IMR-90 (cell line): ENCODE measurements at regions not wholly inside any gene's neighbourhood (a gene's known extent, or its start where the extent isn't known, plus 50 kb on each side); places are given as distances from the start of the nearest gene placed in this dataset.

ENCODE experiments used
- ATAC-seq: fragments of 200-7000 bp; cut with Tn5 transposase; 2 replicates; pipeline ENCODE4 v1.9.1; 2020; ENCODE audit warnings: low read depth, mild to moderate bottlenecking, moderate library complexity
- BruUV-seq: library from RNA; stranded (reverse); fragments of 400-500 nt; replicated peaks from 2 replicates; lab custom pipeline; 2021; lab: Mats Ljungman, UMichigan
- CTCF ChIA-PET: fragments of 300-600 bp; formaldehyde crosslinking; extraction: SDS; loops from one replicate; lab custom pipeline; 2021; ENCODE audit warnings: antibody characterized with exemption; lab: Yijun Ruan, JAX
- POLR2A ChIA-PET: fragments of 300-600 bp; sonication (Branson Sonifier 250); formaldehyde crosslinking; loops from one replicate; lab custom pipeline; 2022; ENCODE audit warnings: antibody characterized with exemption; ENCODE audit not compliant: unreplicated experiment; lab: Charles Lee
- DNase-seq: peaks from one replicate; pipeline ENCODE4 v3.0.0; 2013
- H2AFZ ChIP-seq: replicated peaks from 2 replicates; pipeline ENCODE3; 2013; ENCODE audit warnings: low read length, mild to moderate bottlenecking; ENCODE audit not compliant: poor library complexity
- H2AK5ac ChIP-seq: 2 replicates; pipeline ENCODE4 v1.6.1; 2013; ENCODE audit warnings: low read depth, low read length, inconsistent platforms
- H2AK9ac ChIP-seq: replicated peaks from 2 replicates; pipeline ENCODE3; 2013; ENCODE audit warnings: mild to moderate bottlenecking, low read depth, low read length, moderate library complexity; ENCODE audit not compliant: poor library complexity
- H2BK120ac ChIP-seq: 2 replicates; pipeline ENCODE4 v1.6.1; 2013; ENCODE audit warnings: low read depth, low read length, inconsistent platforms
- H2BK15ac ChIP-seq: 3 replicates; pipeline ENCODE4 v1.6.1; 2013; ENCODE audit warnings: low read depth, low read length, inconsistent platforms
- H2BK20ac ChIP-seq: 2 replicates; pipeline ENCODE4 v1.6.1; 2013; ENCODE audit warnings: low read depth, mild to moderate bottlenecking, inconsistent platforms, low read length, moderate library complexity
- H2BK5ac ChIP-seq: 2 replicates; pipeline ENCODE4 v1.6.1; 2013; ENCODE audit warnings: mild to moderate bottlenecking, low read depth, low read length, inconsistent platforms; ENCODE audit not compliant: poor library complexity, severe bottlenecking
- H3K14ac ChIP-seq: replicated peaks from 2 replicates; pipeline ENCODE4 v1.6.1; 2013; ENCODE audit warnings: low read depth, low read length, inconsistent platforms
- H3K18ac ChIP-seq: 2 replicates; pipeline ENCODE4 v1.6.1; 2013; ENCODE audit warnings: low read depth, low read length, control low read depth
- H3K23ac ChIP-seq: 2 replicates; pipeline ENCODE4 v1.6.1; 2013; ENCODE audit warnings: low read depth, low read length, inconsistent platforms
- H3K27ac ChIP-seq: 2 replicates; pipeline ENCODE4 v1.5.1; 2013; ENCODE audit warnings: mild to moderate bottlenecking, control low read depth, low read length; ENCODE audit not compliant: insufficient read depth
- H3K27me3 ChIP-seq: 2 replicates; pipeline ENCODE4 v1.6.1; 2013; ENCODE audit warnings: low read length; ENCODE audit not compliant: control insufficient read depth, insufficient read depth
- H3K36me3 ChIP-seq: 2 replicates; pipeline ENCODE4 v1.6.1; 2013; ENCODE audit warnings: low read length, mixed read lengths; ENCODE audit not compliant: control insufficient read depth, insufficient read depth
- H3K4ac ChIP-seq: 2 replicates; pipeline ENCODE4 v1.6.1; 2013; ENCODE audit warnings: low read depth, low read length, inconsistent platforms
- H3K4me1 ChIP-seq: 2 replicates; pipeline ENCODE4 v1.6.1; 2013; ENCODE audit warnings: low read length, mixed read lengths; ENCODE audit not compliant: control insufficient read depth, insufficient read depth
- H3K4me2 ChIP-seq: 2 replicates; pipeline ENCODE4 v1.6.1; 2013; ENCODE audit warnings: low read depth, mild to moderate bottlenecking, control low read depth, low read length, moderate library complexity
- H3K4me3 ChIP-seq: 2 replicates; pipeline ENCODE4 v1.5.1; 2013; ENCODE audit warnings: low read depth, mild to moderate bottlenecking, control low read depth, low read length, moderate library complexity; ENCODE audit not compliant: insufficient read depth
- H3K56ac ChIP-seq: 2 replicates; pipeline ENCODE4 v1.6.1; 2013; ENCODE audit warnings: low read length, inconsistent platforms; ENCODE audit not compliant: insufficient read depth; ENCODE audit errors: extremely low read depth
- H3K79me1 ChIP-seq, 2 experiments: 2 replicates each; pipeline ENCODE4 v1.6.1; 2013; ENCODE audit warnings: low read length in 2 of 2, inconsistent platforms in 1 of 2, low read depth in 1 of 2
- H3K9ac ChIP-seq: 2 replicates; pipeline ENCODE4 v1.6.1; 2013; ENCODE audit warnings: low read depth, low read length, control low read depth
- H3K9me1 ChIP-seq: 2 replicates; pipeline ENCODE4 v1.6.1; 2013; ENCODE audit warnings: low read length, inconsistent platforms; ENCODE audit not compliant: insufficient read depth
- H3K9me3 ChIP-seq: 2 replicates; pipeline ENCODE4 v1.6.1; 2013; ENCODE audit warnings: low read length; ENCODE audit not compliant: control insufficient read depth, insufficient read depth
- H4K20me1 ChIP-seq: 2 replicates; pipeline ENCODE4 v1.6.1; 2013; ENCODE audit warnings: low read length, inconsistent platforms; ENCODE audit not compliant: insufficient read depth
- H4K5ac ChIP-seq: 2 replicates; pipeline ENCODE4 v1.6.1; 2013; ENCODE audit warnings: mild to moderate bottlenecking, low read depth, low read length, control low read depth
- H4K8ac ChIP-seq, 2 experiments: 2 replicates each; pipeline ENCODE4 v1.6.1; 2013; ENCODE audit warnings: low read depth in 2 of 2, low read length in 2 of 2, control low read depth in 1 of 2, inconsistent platforms in 1 of 2
- H4K91ac ChIP-seq: 2 replicates; pipeline ENCODE4 v1.6.1; 2013; ENCODE audit warnings: low read depth, low read length, inconsistent platforms; ENCODE audit not compliant: insufficient read depth
- RCOR1 ChIP-seq: IDR thresholded peaks from 2 replicates; pipeline ENCODE4 v1.6.1; 2012; ENCODE audit warnings: mild to moderate bottlenecking, low read length, improper control_type of control experiment; ENCODE audit not compliant: insufficient replicate concordance
- RFX5 ChIP-seq: IDR thresholded peaks from 2 replicates; pipeline ENCODE4 v1.8.0; 2012; ENCODE audit warnings: low read depth, mild to moderate bottlenecking, low read length, moderate library complexity
- SMC3 ChIP-seq: fragments of 150-350 bp; IDR thresholded peaks from 2 replicates; pipeline ENCODE4 v1.6.1; 2016; ENCODE audit warnings: low read depth, mild to moderate bottlenecking, antibody characterized with exemption, low read length, moderate library complexity
- USF2 ChIP-seq: fragments of 150-350 bp; IDR thresholded peaks from 2 replicates; pipeline ENCODE4 v1.6.1; 2017; ENCODE audit warnings: mild to moderate bottlenecking, antibody characterized with exemption, low read length, low read depth
- WGBS, 2 experiments: methylation state at CpG; one replicate each; pipeline versions ENCODE4 v1.1.5 to v1.1.7; 2013; ENCODE audit warnings: missing lambda C conversion rate in 2 of 2; ENCODE audit not compliant: insufficient read length in 1 of 2; ENCODE audit errors: extremely low coverage in 2 of 2; 5-methylcytosine and 5-hydroxymethylcytosine counted together
- dilution Hi-C: fragments of 300-500 bp; cut with HindIII; formaldehyde crosslinking; loops from one replicate; pipeline ENCODE4 v1.14.3; 2018; ENCODE audit warnings: low sequenced_read_pairs; ENCODE audit not compliant: unreplicated experiment
- in situ Hi-C: fragments of 300-500 bp; cut with MboI; formaldehyde crosslinking; loops from 3 replicates; pipeline ENCODE4 v1.14.3; 2019; ENCODE audit warnings: low sequenced_read_pairs, inconsistent platforms, mixed read lengths
- intact Hi-C: fragments of 100-400 bp; cut with micrococcal nuclease; formaldehyde crosslinking; loops from 2 replicates; pipeline ENCODE4 v1.10.0; 2022

DNA sequence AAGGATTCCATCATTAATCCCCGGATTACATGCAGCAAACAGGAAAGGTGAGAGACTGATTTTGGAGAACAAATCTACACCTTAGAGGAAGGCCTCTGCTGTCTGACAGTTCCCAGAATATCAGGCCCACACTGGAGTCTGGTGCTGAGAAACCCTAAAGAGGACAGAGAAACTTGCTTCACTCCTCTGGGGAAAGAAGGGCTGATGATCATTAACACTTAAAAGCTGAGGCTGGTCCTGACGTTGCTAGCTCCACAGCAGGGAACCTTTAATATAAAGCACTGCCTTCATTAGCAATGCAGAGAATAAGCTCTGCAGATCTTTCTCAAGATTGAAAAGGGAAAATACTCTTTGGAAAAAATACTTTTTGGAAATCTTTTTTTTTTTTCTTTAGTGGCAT lies 1472.4 kb upstream of the GOT2 start:
- no peak for TF ChIP-seq USF2
- no peak for TF ChIP-seq SMC3
- TF ChIP-seq RFX5 = no peak
- TF ChIP-seq RCOR1 = no peak
- intact Hi-C loops = loop anchor here (10.0 kb wide), 2 partner anchors 1012 to 1362 kb away; no protein-coding TSS in a partner anchor

More for the DNA sequence above, 1472.4 kb upstream of the GOT2 start:
- Histone ChIP-seq H3K56ac (no peak overlapping the region), H4K20me1 (no peaks in the 10 kb centered on the region), H3K9me1 (no peaks in the 10 kb centered on the region), H3K9ac (no peak overlapping the region), H3K27ac (no peak overlapping the region), H2BK20ac (no peak overlapping the region), H3K14ac (no peak overlapping the region), H2AK5ac (no peak overlapping the region), H3K79me1 (no peaks in the 10 kb centered on the region), H4K91ac (no peak overlapping the region), H3K4ac (no peak overlapping the region), H3K27me3 (no peaks in the 10 kb centered on the region), H4K8ac (no peak overlapping the region), H2AK9ac (no peak overlapping the region), H3K4me3 (no peak overlapping the region), H2AFZ (no peak overlapping the region), H3K18ac (no peak overlapping the region), H3K9me3 (no peaks in the 10 kb centered on the region), H3K4me1 (no peaks in the 10 kb centered on the region), H3K23ac (no peak overlapping the region), H2BK120ac (no peak overlapping the region), H2BK5ac (no peak overlapping the region), H3K36me3 (no peaks in the 10 kb centered on the region), H4K5ac (no peak overlapping the region), H3K4me2 (no peak overlapping the region), H2BK15ac (no peak overlapping the region)
- ChIA-PET POLR2A (no interaction called here), CTCF (interaction anchor here (0.6 kb wide), 1 partner anchor 119 kb away, joined by 6 read pairs; no protein-coding TSS in a partner anchor)
- ATAC-seq (no peak), DNase-seq (no peak)
- dilution Hi-C loops = no loop called here
- no CpG with 5 or more reads among the region's 2 CpGs for WGBS, 2 experiments
- in situ Hi-C loops = no loop called here
- BruUV-seq = no TSS peak
